ENCODE measurements at regions not wholly inside any gene's neighbourhood (a gene's known extent, or its start where the extent isn't known, plus 50 kb on each side); places are given as distances from the start of the nearest gene placed in this dataset.

- H3K36me3 Mint-ChIP-seq (ENCODE audit: low read depth), result no peaks in the 10 kb centered on the region
Observed at GRCh38 chr12:131383741-131384543, 326.9 kb upstream of the SFSWAP start.

GRCh38 chr12:131384544-131384855 is 326.4 kb upstream of the SFSWAP start:
- Mint-ChIP-seq H3K9me3 (no peaks in the 10 kb centered on the region), H3K4me1 (peaks cover 25% of the 10 kb centered on the region), H3K36me3 (ENCODE audit: low read depth) (no peaks in the 10 kb centered on the region), H3K27me3 (ENCODE audit: low read depth, poor library complexity) (peaks cover 59% of the 10 kb centered on the region), H3K27ac (no peak overlapping the region), H3K4me3 (no peak overlapping the region)
- TF ChIP-seq CTCF (IDR thresholded peaks at IDR 0.05), result no peak
- DNase-seq, result no peak

More at GRCh38 chr12:131383741-131384543, 326.9 kb upstream of the SFSWAP start:
- peaks cover 27% of the 10 kb centered on the region for H3K4me1 Mint-ChIP-seq
- TF ChIP-seq CTCF (IDR thresholded peaks at IDR 0.05), result no peak
- H3K4me3 Mint-ChIP-seq, result no peak overlapping the region
- DNase-seq, result no peak
- H3K27me3 Mint-ChIP-seq (ENCODE audit: low read depth, poor library complexity), result peaks cover 65% of the 10 kb centered on the region
- no peak overlapping the region for H3K27ac Mint-ChIP-seq
- no peaks in the 10 kb centered on the region for H3K9me3 Mint-ChIP-seq

- H3K27ac Mint-ChIP-seq, result no peak overlapping the region
- no peak for DNase-seq
- H3K36me3 Mint-ChIP-seq (ENCODE audit: low read depth), result no peaks in the 10 kb centered on the region
- H3K4me3 Mint-ChIP-seq, result no peak overlapping the region
- no peak for TF ChIP-seq CTCF (IDR thresholded peaks at IDR 0.05)
- H3K4me1 Mint-ChIP-seq, result peaks cover 19% of the 10 kb centered on the region
- H3K27me3 Mint-ChIP-seq (ENCODE audit: low read depth, poor library complexity), result peaks cover 56% of the 10 kb centered on the region
- H3K9me3 Mint-ChIP-seq, result no peaks in the 10 kb centered on the region
Observed at GRCh38 chr12:131385313-131386166, 325.4 kb upstream of the SFSWAP start.

GRCh38 chr12:131386167-131386521 is 324.7 kb upstream of the SFSWAP start:
- Mint-ChIP-seq H3K27me3 (ENCODE audit: low read depth, poor library complexity) (peaks cover 55% of the 10 kb centered on the region), H3K9me3 (no peaks in the 10 kb centered on the region), H3K27ac (no peak overlapping the region), H3K4me3 (no peak overlapping the region), H3K36me3 (ENCODE audit: low read depth) (no peaks in the 10 kb centered on the region), H3K4me1 (peaks cover 13% of the 10 kb centered on the region)
- DNase-seq, result no peak
- TF ChIP-seq CTCF (IDR thresholded peaks at IDR 0.05), result no peak

GRCh38 chr12:131386781-131387180 is 324.1 kb upstream of the SFSWAP start:
- peaks cover 8% of the 10 kb centered on the region for H3K4me1 Mint-ChIP-seq
- no peak overlapping the region for H3K27ac Mint-ChIP-seq
- TF ChIP-seq CTCF (IDR thresholded peaks at IDR 0.05), result no peak
- no peak overlapping the region for H3K4me3 Mint-ChIP-seq
- H3K27me3 Mint-ChIP-seq (ENCODE audit: low read depth, poor library complexity), result peaks cover 54% of the 10 kb centered on the region
- no peaks in the 10 kb centered on the region for H3K36me3 Mint-ChIP-seq (ENCODE audit: low read depth)
- no peak for DNase-seq
- H3K9me3 Mint-ChIP-seq, result no peaks in the 10 kb centered on the region
